Hepatocyte (in vitro differentiated cells): ENCODE measurements at regions not wholly inside any gene's neighbourhood (a gene's known extent, or its start where the extent isn't known, plus 50 kb on each side); places are given as distances from the start of the nearest gene placed in this dataset.

Source experiments
- DNase-seq: peaks from one replicate; pipeline ENCODE4 v3.0.0-alpha.2; 2016; ENCODE audit warnings: low spot score
- H2AFZ ChIP-seq: fragments of 200-600 bp; sonication (generic); 2 replicates; pipeline ENCODE4 v1.6.0; 2016; ENCODE audit warnings: antibody characterized with exemption, mild to moderate bottlenecking
- H3K27ac ChIP-seq: fragments of 200-600 bp; sonication (generic); 2 replicates; pipeline ENCODE4 v1.5.1; 2016; ENCODE audit warnings: mild to moderate bottlenecking
- H3K27me3 ChIP-seq: fragments of 200-600 bp; sonication (generic); 2 replicates; pipeline ENCODE4 v1.6.1; 2016
- H3K36me3 ChIP-seq: fragments of 200-600 bp; sonication (generic); replicated peaks from 2 replicates; pipeline ENCODE4 v1.5.1; 2016; ENCODE audit warnings: low read depth; ENCODE audit not compliant: insufficient read depth
- H3K4me1 ChIP-seq: fragments of 200-600 bp; sonication (generic); 2 replicates; pipeline ENCODE4 v1.5.1; 2016; ENCODE audit warnings: mild to moderate bottlenecking, moderate library complexity; ENCODE audit not compliant: insufficient read depth
- H3K4me2 ChIP-seq: fragments of 200-600 bp; sonication (generic); 2 replicates; pipeline ENCODE4 v1.6.0; 2016
- H3K4me3 ChIP-seq: fragments of 200-600 bp; sonication (generic); 2 replicates; pipeline ENCODE4 v1.5.1; 2016; ENCODE audit warnings: mild to moderate bottlenecking
- H3K79me2 ChIP-seq: fragments of 200-600 bp; sonication (generic); 2 replicates; pipeline ENCODE4 v1.6.0; 2017; ENCODE audit warnings: mild to moderate bottlenecking
- H3K9me2 ChIP-seq: fragments of 200-600 bp; sonication (generic); replicated peaks from 2 replicates; pipeline ENCODE4 v1.6.0; 2017; ENCODE audit warnings: mild to moderate bottlenecking; ENCODE audit not compliant: insufficient read depth
- H3K9me3 ChIP-seq: fragments of 200-600 bp; sonication (generic); 2 replicates; pipeline ENCODE4 v1.5.1; 2016; ENCODE audit warnings: low read depth, mild to moderate bottlenecking
- H4K20me1 ChIP-seq: fragments of 200-600 bp; sonication (generic); 2 replicates; pipeline ENCODE4 v1.6.0; 2016; ENCODE audit warnings: mild to moderate bottlenecking; ENCODE audit not compliant: insufficient read depth, poor library complexity, severe bottlenecking
- CTCF ChIP-seq: fragments of 200-600 bp; sonication (generic); IDR thresholded peaks from 2 replicates; pipeline ENCODE4 v1.5.1; 2016; ENCODE audit warnings: antibody characterized with exemption, mild to moderate bottlenecking; ENCODE audit not compliant: poor library complexity
- EZH2 ChIP-seq: fragments of 200-600 bp; sonication (generic); IDR thresholded peaks from 2 replicates; pipeline ENCODE4 v1.6.1; 2016; ENCODE audit warnings: antibody characterized with exemption, mild to moderate bottlenecking, borderline replicate concordance
- EZH2phosphoT487 ChIP-seq: fragments of 200-600 bp; sonication (generic); IDR thresholded peaks from one replicate; pipeline ENCODE4 v1.6.1; 2018; ENCODE audit warnings: antibody characterized with exemption, mild to moderate bottlenecking, low read depth, moderate library complexity; ENCODE audit not compliant: unreplicated experiment, severe bottlenecking
- WGBS: methylation state at CpG from one replicate; pipeline ENCODE4 v1.1.6; 2016; ENCODE audit warnings: low lambda C conversion rate; ENCODE audit errors: missing lambda C conversion rate; 5-methylcytosine and 5-hydroxymethylcytosine counted together

- Histone ChIP-seq H3K9me2 (no peaks in the 10 kb centered on the region), H3K27ac (no peak overlapping the region)
- 95% methylated on average over 1 of the region's 1 CpG for WGBS
These were observed 465.0 kb downstream of the ZEB2 start for GRCh38 chr2:144054911-144055310.

GRCh38 chr2:144052083-144052482 lies 467.8 kb downstream of the ZEB2 start:
- no peak overlapping the region for H3K4me2 ChIP-seq
- no peak for DNase-seq
- TF ChIP-seq CTCF (no peak), EZH2 (no peak)
- no peak overlapping the region for H2AFZ ChIP-seq
- no peaks in the 10 kb centered on the region for H3K9me3 ChIP-seq
- H4K20me1 ChIP-seq = no peaks in the 10 kb centered on the region
- H3K4me1 ChIP-seq = no peaks in the 10 kb centered on the region
- H3K27me3 ChIP-seq = no peaks in the 10 kb centered on the region
- H3K9me2 ChIP-seq = no peaks in the 10 kb centered on the region
- H3K27ac ChIP-seq = no peak overlapping the region
- H3K79me2 ChIP-seq = no peaks in the 10 kb centered on the region
- no peak overlapping the region for H3K4me3 ChIP-seq
- no peaks in the 10 kb centered on the region for H3K36me3 ChIP-seq
- WGBS = 87% methylated on average over 4 of the region's 4 CpGs

More at GRCh38 chr2:144054911-144055310, 465.0 kb downstream of the ZEB2 start:
- DNase-seq = no peak
- no peak for TF ChIP-seq EZH2
- TF ChIP-seq CTCF = no peak
- no peak for TF ChIP-seq EZH2phosphoT487
- Histone ChIP-seq H3K4me1 (no peaks in the 10 kb centered on the region), H3K4me3 (no peak overlapping the region), H3K9me3 (no peaks in the 10 kb centered on the region), H3K79me2 (no peaks in the 10 kb centered on the region), H4K20me1 (no peaks in the 10 kb centered on the region), H2AFZ (no peak overlapping the region), H3K4me2 (no peak overlapping the region), H3K36me3 (no peaks in the 10 kb centered on the region), H3K27me3 (no peaks in the 10 kb centered on the region)

GRCh38 chr2:144049137-144049536 lies 470.8 kb downstream of the ZEB2 start:
- TF ChIP-seq EZH2phosphoT487 (no peak), EZH2 (no peak), CTCF (no peak)
- H4K20me1 ChIP-seq = no peaks in the 10 kb centered on the region
- H3K4me3 ChIP-seq = no peak overlapping the region
- no peaks in the 10 kb centered on the region for H3K79me2 ChIP-seq
- H3K4me2 ChIP-seq = no peak overlapping the region
- no peaks in the 10 kb centered on the region for H3K9me3 ChIP-seq
- H3K36me3 ChIP-seq = no peaks in the 10 kb centered on the region
- H3K9me2 ChIP-seq = no peaks in the 10 kb centered on the region
- no peaks in the 10 kb centered on the region for H3K27me3 ChIP-seq
- no peaks in the 10 kb centered on the region for H3K4me1 ChIP-seq
- DNase-seq = no peak
- H2AFZ ChIP-seq = no peak overlapping the region
- no peak overlapping the region for H3K27ac ChIP-seq
- 86% methylated on average over 3 of the region's 3 CpGs for WGBS

GRCh38 chr2:144048631-144049060 lies 471.3 kb downstream of the ZEB2 start:
- Histone ChIP-seq H3K27ac (no peak overlapping the region), H3K4me3 (no peak overlapping the region), H3K79me2 (no peaks in the 10 kb centered on the region), H3K36me3 (no peaks in the 10 kb centered on the region), H3K27me3 (no peaks in the 10 kb centered on the region), H3K4me1 (no peaks in the 10 kb centered on the region), H4K20me1 (no peaks in the 10 kb centered on the region), H3K9me2 (no peaks in the 10 kb centered on the region), H2AFZ (no peak overlapping the region), H3K9me3 (no peaks in the 10 kb centered on the region), H3K4me2 (no peak overlapping the region)
- 92% methylated on average over 4 of the region's 4 CpGs for WGBS
- no peak for TF ChIP-seq EZH2phosphoT487
- TF ChIP-seq CTCF = no peak
- no peak for TF ChIP-seq EZH2
- no peak for DNase-seq
